ENCODE measurements at regions not wholly inside any gene's neighbourhood (a gene's known extent, or its start where the extent isn't known, plus 50 kb on each side); places are given as distances from the start of the nearest gene placed in this dataset.
"Not testable (repeated sequence)": the region's sequence is repeated elsewhere in the genome, so short reads cannot be mapped to it uniquely, and the experiment has no call there.

GRCh38 chr13:62418872-62419271 is 1003.2 kb upstream of the PCDH20 start:
- H3K9me3 ChIP-seq (ENCODE audit: control insufficient read depth, low read depth, low read length): no peaks in the 10 kb centered on the region
- no peak for DNase-seq
- H3K27ac ChIP-seq (ENCODE audit: low read length): no peak overlapping the region
- no peaks in the 10 kb centered on the region for H3K36me3 ChIP-seq (ENCODE audit: control insufficient read depth, insufficient read depth, low read length)
- H3K27me3 ChIP-seq (ENCODE audit: control insufficient read depth, insufficient read depth, low read length): no peaks in the 10 kb centered on the region
- H3K4me3 ChIP-seq (ENCODE audit: low read length): no peak overlapping the region
- no peaks in the 10 kb centered on the region for H3K4me1 ChIP-seq (ENCODE audit: control insufficient read depth, insufficient read depth, low read length)
- no CpG with 5 or more reads among the region's 3 CpGs for WGBS (ENCODE audit: insufficient coverage, low lambda C conversion rate)

- Histone ChIP-seq H3K27ac (ENCODE audit: low read length) (no peak overlapping the region), H3K27me3 (ENCODE audit: control insufficient read depth, insufficient read depth, low read length) (no peaks in the 10 kb centered on the region), H3K36me3 (ENCODE audit: control insufficient read depth, insufficient read depth, low read length) (no peaks in the 10 kb centered on the region), H3K9me3 (ENCODE audit: control insufficient read depth, low read depth, low read length) (no peaks in the 10 kb centered on the region), H3K4me1 (ENCODE audit: control insufficient read depth, insufficient read depth, low read length) (no peaks in the 10 kb centered on the region), H3K4me3 (ENCODE audit: low read length) (no peak overlapping the region)
- DNase-seq: no peak
- 100% methylated on average over 1 of the region's 4 CpGs for WGBS (ENCODE audit: insufficient coverage, low lambda C conversion rate)
Measured at GRCh38 chr13:62418376-62418775, 1002.7 kb upstream of the PCDH20 start.

GRCh38 chr13:62407871-62408270 is 992.2 kb upstream of the PCDH20 start:
- H3K36me3 ChIP-seq (ENCODE audit: control insufficient read depth, insufficient read depth, low read length): no peaks in the 10 kb centered on the region
- H3K4me3 ChIP-seq (ENCODE audit: low read length): no peak overlapping the region
- DNase-seq: no peak
- WGBS (ENCODE audit: insufficient coverage, low lambda C conversion rate): 80% methylated on average over 1 of the region's 5 CpGs
- no peaks in the 10 kb centered on the region for H3K4me1 ChIP-seq (ENCODE audit: control insufficient read depth, insufficient read depth, low read length)
- H3K27me3 ChIP-seq (ENCODE audit: control insufficient read depth, insufficient read depth, low read length): no peaks in the 10 kb centered on the region
- no peaks in the 10 kb centered on the region for H3K9me3 ChIP-seq (ENCODE audit: control insufficient read depth, low read depth, low read length)
- no peak overlapping the region for H3K27ac ChIP-seq (ENCODE audit: low read length)

- 17% methylated on average over 1 of the region's 2 CpGs for WGBS (ENCODE audit: insufficient coverage, low lambda C conversion rate)
- no peak overlapping the region for H3K4me3 ChIP-seq (ENCODE audit: low read length)
- no peak for DNase-seq
- H3K4me1 ChIP-seq (ENCODE audit: control insufficient read depth, insufficient read depth, low read length): no peaks in the 10 kb centered on the region
- no peak overlapping the region for H3K27ac ChIP-seq (ENCODE audit: low read length)
- H3K36me3 ChIP-seq (ENCODE audit: control insufficient read depth, insufficient read depth, low read length): no peaks in the 10 kb centered on the region
- H3K27me3 ChIP-seq (ENCODE audit: control insufficient read depth, insufficient read depth, low read length): no peaks in the 10 kb centered on the region
- H3K9me3 ChIP-seq (ENCODE audit: control insufficient read depth, low read depth, low read length): no peaks in the 10 kb centered on the region
Measured at GRCh38 chr13:62388515-62388914, 972.9 kb upstream of the PCDH20 start.

DNA sequence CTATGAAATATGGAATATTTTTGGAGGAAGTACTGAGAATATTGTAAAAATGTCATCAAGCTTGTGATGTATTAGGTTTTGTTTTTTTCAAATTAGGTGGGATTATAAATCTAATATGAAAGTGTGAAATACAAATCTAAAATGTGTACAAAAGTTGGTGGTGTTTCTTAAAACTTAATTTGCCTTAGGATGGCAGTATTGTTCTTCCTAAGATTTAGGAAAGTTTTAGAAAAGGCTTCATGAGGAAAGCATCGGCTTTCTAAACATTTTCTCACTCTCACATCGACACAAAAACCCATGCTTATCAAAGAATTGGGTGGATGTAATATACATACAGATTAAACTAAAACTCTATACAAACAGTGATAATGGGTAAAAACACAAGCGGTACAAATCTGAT is 972.0 kb upstream of the PCDH20 start:
- Histone ChIP-seq H3K27ac (ENCODE audit: low read length) (no peak overlapping the region), H3K4me3 (ENCODE audit: low read length) (no peak overlapping the region), H3K4me1 (ENCODE audit: control insufficient read depth, insufficient read depth, low read length) (no peaks in the 10 kb centered on the region), H3K27me3 (ENCODE audit: control insufficient read depth, insufficient read depth, low read length) (no peaks in the 10 kb centered on the region), H3K36me3 (ENCODE audit: control insufficient read depth, insufficient read depth, low read length) (no peaks in the 10 kb centered on the region), H3K9me3 (ENCODE audit: control insufficient read depth, low read depth, low read length) (no peaks in the 10 kb centered on the region)
- no peak for DNase-seq
- WGBS (ENCODE audit: insufficient coverage, low lambda C conversion rate): 43% methylated on average over 1 of the region's 3 CpGs

DNA sequence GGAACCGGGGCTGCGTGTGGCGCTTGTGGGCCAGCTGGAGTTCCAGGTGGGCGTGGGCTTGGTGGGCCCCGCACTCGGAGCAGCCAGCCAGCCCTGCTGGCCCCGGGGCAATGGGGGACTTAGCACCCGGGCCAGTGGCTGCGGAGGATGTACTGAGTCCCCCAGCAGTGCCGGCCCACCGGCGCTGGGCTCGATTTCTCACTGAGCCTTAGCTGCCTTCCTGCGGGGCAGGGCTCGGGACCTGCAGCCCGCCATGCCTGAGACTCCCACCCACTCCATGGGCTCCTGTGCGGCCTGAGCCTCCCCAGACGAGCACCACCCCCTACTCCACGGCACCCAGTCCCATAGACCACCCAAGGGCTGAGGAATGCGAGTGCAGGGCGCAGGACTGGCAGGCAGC is 963.6 kb upstream of the PCDH20 start:
- not testable (repeated sequence) for H3K27me3 ChIP-seq (ENCODE audit: control insufficient read depth, insufficient read depth, low read length); H3K4me1 ChIP-seq (ENCODE audit: control insufficient read depth, insufficient read depth, low read length); H3K9me3 ChIP-seq (ENCODE audit: control insufficient read depth, low read depth, low read length); H3K27ac ChIP-seq (ENCODE audit: low read length); H3K4me3 ChIP-seq (ENCODE audit: low read length); DNase-seq; H3K36me3 ChIP-seq (ENCODE audit: control insufficient read depth, insufficient read depth, low read length)
- WGBS (ENCODE audit: insufficient coverage, low lambda C conversion rate): no CpG with 5 or more reads among the region's 21 CpGs

- Histone ChIP-seq H3K27me3 (ENCODE audit: control insufficient read depth, insufficient read depth, low read length) (no peaks in the 10 kb centered on the region), H3K4me1 (ENCODE audit: control insufficient read depth, insufficient read depth, low read length) (no peaks in the 10 kb centered on the region), H3K9me3 (ENCODE audit: control insufficient read depth, low read depth, low read length) (no peaks in the 10 kb centered on the region), H3K27ac (ENCODE audit: low read length) (no peak overlapping the region), H3K4me3 (ENCODE audit: low read length) (no peak overlapping the region), H3K36me3 (ENCODE audit: control insufficient read depth, insufficient read depth, low read length) (no peaks in the 10 kb centered on the region)
- WGBS (ENCODE audit: insufficient coverage, low lambda C conversion rate): 60% methylated on average over 1 of the region's 1 CpG
- DNase-seq: no peak
Measured at GRCh38 chr13:62377838-62378237, 962.2 kb upstream of the PCDH20 start.

- Histone ChIP-seq H3K4me1 (ENCODE audit: control insufficient read depth, insufficient read depth, low read length) (no peaks in the 10 kb centered on the region), H3K4me3 (ENCODE audit: low read length) (no peak overlapping the region), H3K36me3 (ENCODE audit: control insufficient read depth, insufficient read depth, low read length) (no peaks in the 10 kb centered on the region), H3K27ac (ENCODE audit: low read length) (no peak overlapping the region), H3K9me3 (ENCODE audit: control insufficient read depth, low read depth, low read length) (no peaks in the 10 kb centered on the region), H3K27me3 (ENCODE audit: control insufficient read depth, insufficient read depth, low read length) (no peaks in the 10 kb centered on the region)
- WGBS (ENCODE audit: insufficient coverage, low lambda C conversion rate): 33% methylated on average over 1 of the region's 2 CpGs
- no peak for DNase-seq
Measured at GRCh38 chr13:62375653-62376052, 960.0 kb upstream of the PCDH20 start.

DNA sequence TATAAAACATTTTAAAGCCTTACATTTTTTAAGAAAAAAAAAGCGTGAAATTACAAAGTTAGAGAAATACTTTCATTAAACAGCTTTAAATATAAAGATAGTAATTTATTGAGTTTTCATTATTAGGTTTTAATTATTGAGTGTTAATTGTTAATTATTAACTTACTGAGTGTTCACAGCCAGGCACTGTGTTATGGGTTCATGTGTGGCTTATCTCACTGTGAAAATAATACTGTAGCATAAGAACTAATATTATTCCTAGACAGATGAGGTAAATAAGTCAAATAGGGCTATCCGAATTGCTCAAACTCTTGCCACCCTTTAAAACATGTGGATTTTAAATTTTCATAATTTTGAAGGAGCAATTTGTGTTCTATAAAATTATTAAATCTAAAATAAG is 956.1 kb upstream of the PCDH20 start:
- Histone ChIP-seq H3K27me3 (ENCODE audit: control insufficient read depth, insufficient read depth, low read length) (no peaks in the 10 kb centered on the region), H3K36me3 (ENCODE audit: control insufficient read depth, insufficient read depth, low read length) (no peaks in the 10 kb centered on the region), H3K9me3 (ENCODE audit: control insufficient read depth, low read depth, low read length) (no peaks in the 10 kb centered on the region), H3K4me1 (ENCODE audit: control insufficient read depth, insufficient read depth, low read length) (no peaks in the 10 kb centered on the region), H3K4me3 (ENCODE audit: low read length) (no peak overlapping the region), H3K27ac (ENCODE audit: low read length) (no peak overlapping the region)
- DNase-seq: no peak
- WGBS (ENCODE audit: insufficient coverage, low lambda C conversion rate): 78% methylated on average over 2 of the region's 2 CpGs

- H3K36me3 ChIP-seq (ENCODE audit: control insufficient read depth, insufficient read depth, low read length); H3K4me3 ChIP-seq (ENCODE audit: low read length); H3K4me1 ChIP-seq (ENCODE audit: control insufficient read depth, insufficient read depth, low read length); DNase-seq; H3K27ac ChIP-seq (ENCODE audit: low read length); H3K27me3 ChIP-seq (ENCODE audit: control insufficient read depth, insufficient read depth, low read length); H3K9me3 ChIP-seq (ENCODE audit: control insufficient read depth, low read depth, low read length): not testable (repeated sequence)
- WGBS (ENCODE audit: insufficient coverage, low lambda C conversion rate): no CpG with 5 or more reads among the region's 3 CpGs
Measured at GRCh38 chr13:62367971-62368370, 952.3 kb upstream of the PCDH20 start.

DNA sequence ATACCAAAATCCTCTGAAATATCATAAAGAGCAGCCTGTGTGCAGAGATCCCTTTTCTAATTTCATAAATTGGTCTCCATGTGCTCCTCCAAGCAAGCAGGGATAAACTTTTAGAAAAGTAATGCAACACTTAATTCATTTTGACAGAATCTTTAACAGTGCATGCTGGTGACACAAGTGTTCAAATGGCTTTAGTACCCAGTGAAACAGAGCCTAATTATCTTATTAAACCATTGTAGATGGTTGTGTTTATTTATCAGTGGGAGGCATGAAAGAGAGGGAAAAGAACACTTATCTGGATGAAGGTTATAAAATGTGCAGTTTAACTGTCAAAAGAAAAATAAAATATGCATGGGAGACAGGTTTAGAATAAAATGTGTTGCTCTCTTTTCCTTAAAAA is 945.0 kb upstream of the PCDH20 start:
- Histone ChIP-seq H3K4me1 (ENCODE audit: control insufficient read depth, insufficient read depth, low read length) (no peaks in the 10 kb centered on the region), H3K9me3 (ENCODE audit: control insufficient read depth, low read depth, low read length) (no peaks in the 10 kb centered on the region), H3K4me3 (ENCODE audit: low read length) (no peak overlapping the region), H3K27ac (ENCODE audit: low read length) (no peak overlapping the region), H3K36me3 (ENCODE audit: control insufficient read depth, insufficient read depth, low read length) (no peaks in the 10 kb centered on the region), H3K27me3 (ENCODE audit: control insufficient read depth, insufficient read depth, low read length) (no peaks in the 10 kb centered on the region)
- DNase-seq: no peak

DNA sequence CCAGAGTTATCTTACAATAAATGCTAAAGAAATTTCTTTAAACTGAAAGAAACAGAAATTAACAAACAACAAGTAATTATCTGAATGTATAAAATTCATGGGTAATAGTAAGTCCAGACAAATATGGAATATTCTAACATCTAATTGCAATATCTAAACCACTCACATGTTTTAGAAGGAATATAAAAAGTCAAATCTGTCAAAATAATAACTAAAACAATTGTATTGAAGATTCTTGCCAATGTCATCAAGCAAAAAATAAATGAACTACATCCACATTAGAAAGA is 942.9 kb upstream of the PCDH20 start:
- H3K9me3 ChIP-seq (ENCODE audit: control insufficient read depth, low read depth, low read length): no peaks in the 10 kb centered on the region
- H3K36me3 ChIP-seq (ENCODE audit: control insufficient read depth, insufficient read depth, low read length): no peaks in the 10 kb centered on the region
- H3K27me3 ChIP-seq (ENCODE audit: control insufficient read depth, insufficient read depth, low read length): no peaks in the 10 kb centered on the region
- DNase-seq: no peak
- H3K27ac ChIP-seq (ENCODE audit: low read length): no peak overlapping the region
- H3K4me1 ChIP-seq (ENCODE audit: control insufficient read depth, insufficient read depth, low read length): no peaks in the 10 kb centered on the region
- H3K4me3 ChIP-seq (ENCODE audit: low read length): no peak overlapping the region
